ENCODE measurements at regions not wholly inside any gene's neighbourhood (a gene's known extent, or its start where the extent isn't known, plus 50 kb on each side); places are given as distances from the start of the nearest gene placed in this dataset.

GRCh38 chr13:106961651-106962050, 393.7 kb upstream of the ARGLU1 start:
- DNase-seq (ENCODE audit: low read depth in 2 of 2), result no peak

DNA sequence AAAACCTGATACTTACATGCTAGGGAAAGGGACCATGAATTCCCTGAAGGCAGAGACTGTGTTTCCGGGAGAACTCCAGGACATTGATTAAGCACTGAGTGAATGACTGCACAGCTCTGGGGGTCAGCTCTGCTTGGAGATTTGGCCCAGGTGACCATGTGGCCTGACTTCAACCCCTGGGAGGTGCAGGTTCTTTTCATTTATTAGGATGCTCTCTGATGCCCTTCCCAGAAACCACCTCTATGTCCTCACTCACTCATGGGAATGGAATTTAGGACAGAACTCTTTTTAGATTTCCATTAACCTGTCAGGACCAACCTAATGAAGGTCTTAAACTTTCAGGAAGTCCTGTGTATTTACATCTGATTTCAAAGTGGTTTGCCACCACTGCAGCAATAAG, 393.3 kb upstream of the ARGLU1 start:
- no peak for DNase-seq (ENCODE audit: low read depth in 2 of 2)

GRCh38 chr13:106958621-106959048, 390.7 kb upstream of the ARGLU1 start:
- no peak for DNase-seq (ENCODE audit: low read depth in 2 of 2)

- no peak for DNase-seq (ENCODE audit: low read depth in 2 of 2)
Measured at GRCh38 chr13:106942563-106942962, 374.6 kb upstream of the ARGLU1 start.

DNA sequence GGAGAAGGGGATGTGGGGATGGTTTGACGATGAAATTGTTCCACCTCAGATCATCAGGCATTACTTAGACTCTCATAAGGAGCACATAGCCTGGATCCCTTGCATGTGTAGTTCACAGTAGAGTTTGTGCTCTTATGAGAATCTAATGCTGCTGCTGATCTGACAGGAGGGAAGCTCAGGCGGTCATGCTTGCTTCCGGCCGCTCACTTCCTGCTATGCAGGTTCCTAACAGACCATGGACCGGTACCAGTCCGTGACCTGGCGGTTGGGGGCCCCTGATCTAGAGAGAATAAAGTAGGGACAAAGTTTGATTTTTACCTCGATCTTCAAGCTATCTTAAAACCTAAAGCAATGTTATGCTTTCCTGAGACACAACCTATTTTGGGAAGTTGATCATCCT, 373.8 kb upstream of the ARGLU1 start:
- DNase-seq (ENCODE audit: low read depth in 2 of 2), result no peak

DNA sequence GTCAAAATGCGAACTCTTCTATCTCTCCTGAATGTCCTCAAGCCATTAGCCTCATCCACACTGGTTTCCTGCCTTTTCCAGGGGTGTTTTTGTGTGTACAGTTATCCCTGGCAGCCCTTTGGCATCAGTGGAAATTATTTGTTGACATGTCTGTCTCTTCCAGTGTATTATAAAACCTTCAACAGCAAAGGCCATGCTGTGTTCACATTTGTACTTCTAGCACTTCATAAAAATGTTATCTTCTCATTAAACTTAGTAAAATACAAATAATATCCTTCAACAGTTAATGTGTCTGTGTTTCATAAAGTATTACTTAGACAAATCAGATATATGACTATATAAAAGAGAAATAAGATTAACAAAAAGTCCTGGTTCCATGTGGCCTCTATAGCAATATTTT, 359.5 kb upstream of the ARGLU1 start:
- no peak for DNase-seq (ENCODE audit: low read depth in 2 of 2)

DNA sequence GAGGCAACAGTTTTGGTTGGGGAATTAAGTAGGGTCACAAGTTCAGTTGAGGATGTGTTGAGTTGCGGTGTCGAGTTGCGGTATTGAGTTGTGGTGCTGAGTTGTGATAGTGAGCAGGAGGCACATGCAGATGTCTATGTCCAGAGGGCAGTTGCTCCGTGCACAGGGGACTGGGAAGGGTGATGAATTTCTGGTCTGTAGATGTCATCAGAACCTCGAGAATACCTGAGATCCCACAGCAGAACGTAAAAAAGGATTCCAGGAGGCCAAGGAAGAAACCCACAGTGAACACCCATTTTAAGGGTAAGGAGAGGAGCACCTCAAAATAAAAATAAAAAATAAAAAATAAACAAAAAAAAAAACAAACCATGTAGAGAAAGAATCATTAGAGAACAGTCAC, 354.4 kb upstream of the ARGLU1 start:
- no peak for DNase-seq (ENCODE audit: low read depth in 2 of 2)

DNA sequence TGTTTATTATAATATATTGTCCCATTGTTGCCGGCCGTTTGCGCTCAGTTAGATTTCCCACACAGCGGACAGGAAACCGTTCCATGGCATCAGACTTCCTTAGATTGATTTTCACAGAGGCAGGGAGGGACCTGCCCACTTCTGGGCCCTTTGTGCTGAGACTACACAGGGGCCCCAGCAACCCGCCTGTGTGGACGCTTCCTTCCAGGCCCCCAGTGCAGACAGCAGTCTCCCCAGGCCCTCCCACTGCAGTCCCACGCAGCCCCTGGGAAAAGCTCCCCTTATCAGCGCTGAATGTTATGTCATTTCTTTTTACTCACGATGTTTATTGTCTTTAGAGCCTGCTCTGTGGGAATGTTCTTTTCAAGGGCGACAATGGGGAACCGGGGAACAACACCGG, 351.7 kb upstream of the ARGLU1 start:
- no peak for DNase-seq (ENCODE audit: low read depth in 2 of 2)

DNA sequence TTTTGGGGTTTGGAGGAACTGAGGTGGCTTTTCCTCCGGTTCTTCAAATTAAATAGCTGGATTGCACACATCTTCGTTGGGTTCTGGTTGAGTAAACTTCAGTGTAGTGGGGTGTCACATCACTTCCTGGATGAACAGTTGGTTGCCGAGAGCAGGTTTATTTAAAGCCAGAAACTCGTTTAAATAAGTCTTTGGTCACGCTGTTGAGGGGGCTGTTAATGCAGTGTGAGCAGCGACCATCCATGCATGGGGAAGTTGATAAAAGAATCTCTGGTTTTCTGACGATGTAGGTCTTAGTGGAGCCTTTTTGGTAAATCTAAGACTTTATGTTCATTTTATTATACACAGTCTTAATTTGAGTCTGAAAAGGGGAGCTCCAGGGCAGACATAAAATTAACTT, 351.2 kb upstream of the ARGLU1 start:
- no peak for DNase-seq (ENCODE audit: low read depth in 2 of 2)

- no peak for DNase-seq (ENCODE audit: low read depth in 2 of 2)
Measured at GRCh38 chr13:106918557-106918860, 350.6 kb upstream of the ARGLU1 start.

DNA sequence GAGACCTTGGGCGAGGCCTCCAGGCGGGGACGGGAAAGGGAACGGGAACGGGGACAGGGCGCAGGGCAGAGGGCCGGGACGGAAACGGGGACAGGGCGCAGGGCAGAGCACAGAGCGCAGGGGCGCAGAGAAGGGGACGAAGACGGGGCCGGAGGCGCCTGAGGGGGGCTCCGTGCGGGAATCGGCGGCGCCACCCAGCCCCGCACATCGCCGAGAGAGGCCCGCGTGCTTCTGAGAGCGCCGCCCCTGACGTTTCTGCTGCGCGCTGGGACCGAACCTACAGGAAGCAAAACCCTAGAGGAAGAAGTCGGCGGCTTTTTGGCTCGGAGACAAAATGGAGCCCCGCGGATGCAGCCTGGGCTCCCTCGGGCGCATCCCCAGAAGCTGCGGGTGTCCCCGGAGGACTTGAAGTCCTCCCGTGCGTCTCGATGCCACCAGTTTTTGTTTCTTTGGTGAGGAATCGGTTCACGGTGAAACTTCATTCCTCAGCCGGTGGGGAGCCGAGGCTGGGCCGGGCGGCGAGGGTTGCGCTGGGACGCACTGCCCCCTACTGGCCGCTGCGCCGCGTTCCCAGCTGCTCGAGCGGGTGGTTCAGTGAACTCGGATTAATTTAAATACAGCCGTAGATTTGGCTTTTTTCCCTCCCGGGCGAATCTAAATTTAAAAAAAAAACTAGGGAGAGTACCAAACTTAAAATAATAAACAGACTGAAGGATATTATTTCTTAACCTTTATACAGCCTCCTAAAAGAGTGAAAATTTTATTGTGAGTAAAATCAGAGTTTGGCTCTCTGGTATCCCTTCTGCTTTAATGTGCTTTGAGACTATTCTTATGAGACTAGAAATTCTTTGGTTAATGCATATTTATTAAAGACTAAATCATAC, 350.0 kb upstream of the ARGLU1 start:
- peak; percentile 50 to 55 for DNase-seq (ENCODE audit: low read depth in 2 of 2)

- DNase-seq (ENCODE audit: low read depth in 2 of 2), result no peak
Measured at GRCh38 chr13:106917024-106917571, 349.2 kb upstream of the ARGLU1 start.

- no peak for DNase-seq (ENCODE audit: low read depth in 2 of 2)
Measured at GRCh38 chr13:106916329-106916976, 348.5 kb upstream of the ARGLU1 start.

- DNase-seq (ENCODE audit: low read depth in 2 of 2), result no peak
Measured at GRCh38 chr13:106915146-106915545, 347.2 kb upstream of the ARGLU1 start.

DNA sequence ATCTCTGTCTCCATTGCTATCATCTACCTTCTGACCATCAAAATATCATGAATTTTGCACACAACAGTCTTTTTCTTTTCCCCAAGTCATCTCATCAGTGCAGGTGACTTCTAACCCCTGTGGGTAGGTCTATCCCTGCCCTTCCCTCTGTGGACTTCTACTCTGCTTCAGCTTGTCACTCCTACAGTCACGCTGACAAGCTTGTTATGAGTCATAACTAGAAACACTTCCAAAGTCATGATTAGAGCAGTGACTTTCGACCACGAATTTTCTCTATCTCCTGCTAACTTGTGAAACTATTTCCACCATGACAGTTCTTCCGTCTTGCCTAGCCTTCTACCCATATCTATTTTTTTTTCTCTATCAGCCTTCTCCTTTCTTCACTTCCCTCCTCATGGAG, 343.7 kb upstream of the ARGLU1 start:
- DNase-seq (ENCODE audit: low read depth in 2 of 2), result no peak

- no peak for DNase-seq (ENCODE audit: low read depth in 2 of 2)
Measured at GRCh38 chr13:106911020-106911419, 343.1 kb upstream of the ARGLU1 start.

- DNase-seq (ENCODE audit: low read depth in 2 of 2), result no peak
Measured at GRCh38 chr13:106906426-106906996, 338.6 kb upstream of the ARGLU1 start.

DNA sequence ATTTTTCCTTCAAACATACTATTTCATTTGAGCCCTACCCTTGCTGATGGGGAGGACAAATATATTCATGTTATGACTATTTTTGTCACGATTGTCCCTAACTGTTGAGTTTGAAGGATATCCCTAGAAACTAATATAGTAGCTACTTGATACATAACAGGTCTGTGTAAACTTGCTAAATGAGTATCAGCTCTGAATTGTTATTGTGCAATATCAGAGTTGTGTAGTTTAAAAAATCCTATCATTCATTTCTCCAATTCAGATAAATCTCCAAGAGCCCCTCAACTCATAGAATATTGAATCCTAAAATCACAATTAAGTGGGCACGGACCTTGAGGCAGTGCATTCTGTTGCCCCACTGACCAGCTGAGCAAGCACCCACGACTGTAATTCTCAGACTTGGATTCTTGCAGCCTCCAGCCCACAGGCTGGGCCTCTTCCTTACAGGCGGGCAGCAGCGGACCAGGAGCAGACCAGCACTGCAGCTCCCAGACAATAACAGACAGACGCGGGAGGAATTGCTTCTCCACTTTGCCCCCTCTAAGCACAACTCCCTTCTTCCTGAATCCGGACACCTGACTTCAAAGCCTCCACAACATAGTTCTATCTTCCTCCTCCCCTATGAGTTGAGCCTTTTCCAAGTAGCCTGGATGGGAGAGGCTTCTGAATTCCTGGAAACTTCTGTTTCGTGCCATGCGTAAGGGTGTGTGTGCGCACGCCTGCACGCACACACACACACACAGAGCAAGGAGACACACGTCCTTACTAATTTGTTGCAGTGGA, 337.6 kb upstream of the ARGLU1 start:
- DNase-seq (ENCODE audit: low read depth in 2 of 2), result no peak

DNA sequence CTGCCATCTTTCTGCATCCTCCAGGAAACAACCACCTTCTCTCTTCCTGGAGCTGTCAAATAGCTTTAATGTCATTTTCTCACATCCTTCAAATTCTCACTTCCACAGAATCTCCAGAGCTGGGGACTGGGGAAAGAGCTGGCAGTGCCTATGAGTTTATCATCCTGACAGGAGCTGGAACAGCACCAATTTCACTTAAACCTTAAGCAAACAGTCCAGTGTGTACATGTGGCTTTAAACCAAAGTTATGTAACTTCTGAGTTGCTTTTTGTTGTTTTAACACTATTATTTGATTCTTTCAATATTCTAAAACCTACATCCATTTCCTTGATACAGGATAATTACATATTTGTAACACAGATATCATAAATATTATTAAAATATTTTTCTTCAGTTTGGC, 331.5 kb upstream of the ARGLU1 start:
- DNase-seq (ENCODE audit: low read depth in 2 of 2), result no peak

DNA sequence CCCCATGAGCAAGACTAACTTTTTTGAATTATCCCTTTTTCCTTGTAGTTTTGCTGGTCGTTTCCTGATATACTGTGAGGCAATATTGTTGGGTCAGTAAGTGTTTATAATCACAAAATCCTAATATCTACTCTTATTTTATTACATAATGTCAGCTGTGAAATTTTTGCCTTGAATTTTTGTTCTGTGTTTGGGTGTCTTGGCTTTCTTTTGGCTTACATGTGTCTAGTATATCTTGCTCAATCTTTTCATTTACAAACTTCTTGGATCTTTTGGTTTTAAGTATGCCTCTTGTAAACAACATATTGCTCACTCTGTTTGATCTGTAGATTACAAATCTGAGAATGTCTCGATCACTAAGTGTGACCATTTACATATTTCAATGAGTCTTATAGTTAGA, 330.3 kb upstream of the ARGLU1 start:
- DNase-seq (ENCODE audit: low read depth in 2 of 2), result no peak

DNA sequence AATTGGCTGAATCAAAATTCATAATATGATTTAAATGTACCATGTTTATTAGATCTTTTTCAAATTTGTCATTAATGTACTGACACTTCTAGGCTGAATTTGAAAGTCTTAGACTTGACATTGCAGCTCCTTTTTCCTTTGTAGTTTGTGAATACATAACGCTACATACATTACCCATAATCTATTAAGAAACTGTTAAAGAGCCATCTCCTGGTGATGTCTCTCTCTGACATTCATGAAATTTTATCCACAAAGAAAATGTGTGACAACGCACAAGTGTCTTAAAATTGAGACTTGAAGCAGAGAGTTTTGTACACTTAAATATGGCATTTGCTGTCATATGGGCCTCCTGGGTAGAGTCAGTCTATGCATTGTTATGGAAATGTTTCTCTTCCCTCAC, 320.2 kb upstream of the ARGLU1 start:
- DNase-seq (ENCODE audit: low read depth in 2 of 2), result no peak

- no peak for DNase-seq (ENCODE audit: low read depth in 2 of 2)
Measured at GRCh38 chr13:106887686-106888085, 319.7 kb upstream of the ARGLU1 start.
